Neural progenitor cell (in vitro differentiated cells): ENCODE measurements at regions not wholly inside any gene's neighbourhood (a gene's known extent, or its start where the extent isn't known, plus 50 kb on each side); places are given as distances from the start of the nearest gene placed in this dataset.

Source experiments
- CTCF ChIP-seq: fragments of 200-600 bp; sonication (generic); IDR thresholded peaks from 2 replicates; pipeline ENCODE4 v1.5.1; 2017; ENCODE audit warnings: antibody characterized with exemption, mild to moderate bottlenecking
- EZH2 ChIP-seq: fragments of 200-600 bp; sonication (generic); IDR thresholded peaks from 2 replicates; pipeline ENCODE4 v1.6.1; 2017; ENCODE audit warnings: antibody characterized with exemption, mild to moderate bottlenecking, moderate library complexity
- EZH2phosphoT487 ChIP-seq: fragments of 200-600 bp; sonication (generic); IDR thresholded peaks from 2 replicates; pipeline ENCODE4 v1.6.1; 2017; ENCODE audit warnings: antibody characterized with exemption

DNA sequence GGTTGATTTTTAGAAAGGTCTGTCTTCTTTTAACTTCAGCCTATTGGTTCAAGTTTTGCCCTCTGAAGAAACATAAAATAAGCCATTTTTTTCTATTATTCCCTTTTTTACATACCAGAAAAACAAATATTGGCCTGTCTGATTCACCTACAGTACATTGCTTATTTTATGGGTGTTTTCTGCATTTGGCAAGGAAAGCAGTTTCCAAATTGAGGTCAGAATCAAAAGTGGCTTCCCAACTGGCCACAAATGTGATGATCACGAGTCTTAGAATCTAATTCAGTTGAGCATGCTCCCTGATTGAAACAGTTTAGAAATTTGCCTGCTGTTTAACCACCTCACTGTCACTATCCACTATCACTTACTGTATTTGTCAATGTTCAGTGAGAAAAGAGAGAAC lies 106.9 kb upstream of the CHMP2B start:
- TF ChIP-seq EZH2phosphoT487 (no peak), CTCF (no peak), EZH2 (no peak)
